ENCODE measurements at regions not wholly inside any gene's neighbourhood (a gene's known extent, or its start where the extent isn't known, plus 50 kb on each side); places are given as distances from the start of the nearest gene placed in this dataset.

GRCh38 chr1:98374098-98374497, 287.4 kb upstream of the SNX7 start:
- in situ Hi-C loops (cut with MboI; ENCODE audit: low pct_unique_long_range_greater_than_20kb, low sequenced_read_pairs, unreplicated experiment): no loop called here
- no peak for TF ChIP-seq CTCF (IDR thresholded peaks at IDR 0.05; ENCODE audit: extremely low read depth, insufficient read depth, missing control alignments)
- no peak for DNase-seq (ENCODE audit: low spot score)

GRCh38 chr1:98373056-98373455, 288.5 kb upstream of the SNX7 start:
- in situ Hi-C loops (cut with MboI; ENCODE audit: low pct_unique_long_range_greater_than_20kb, low sequenced_read_pairs, unreplicated experiment): no loop called here
- no peak for DNase-seq (ENCODE audit: low spot score)
- TF ChIP-seq CTCF (IDR thresholded peaks at IDR 0.05; ENCODE audit: extremely low read depth, insufficient read depth, missing control alignments): no peak

- no peak for TF ChIP-seq CTCF (IDR thresholded peaks at IDR 0.05; ENCODE audit: extremely low read depth, insufficient read depth, missing control alignments)
- no peak for DNase-seq (ENCODE audit: low spot score)
- in situ Hi-C loops (cut with MboI; ENCODE audit: low pct_unique_long_range_greater_than_20kb, low sequenced_read_pairs, unreplicated experiment): no loop called here
Measured at GRCh38 chr1:98371764-98372163, 289.8 kb upstream of the SNX7 start.

DNA sequence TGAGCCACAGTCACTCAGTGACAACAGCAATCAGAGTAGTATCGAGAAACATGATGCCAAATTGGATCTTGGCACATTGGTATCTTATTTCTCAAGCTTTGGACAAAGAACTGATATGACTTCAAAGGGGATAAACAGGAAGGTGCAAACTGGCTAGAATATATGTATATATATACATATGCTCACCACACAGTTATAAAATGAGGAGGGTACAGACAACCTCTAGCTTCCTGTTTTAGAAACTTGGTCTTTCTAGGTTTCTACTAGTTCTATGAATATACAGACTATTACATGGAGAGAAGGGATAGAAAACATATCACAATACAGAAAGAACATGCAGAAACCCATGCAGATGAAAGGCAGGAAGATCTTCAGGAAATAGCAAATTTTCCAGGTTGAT, 292.1 kb upstream of the SNX7 start:
- no peak for TF ChIP-seq CTCF (IDR thresholded peaks at IDR 0.05; ENCODE audit: extremely low read depth, insufficient read depth, missing control alignments)
- DNase-seq (ENCODE audit: low spot score): no peak
- in situ Hi-C loops (cut with MboI; ENCODE audit: low pct_unique_long_range_greater_than_20kb, low sequenced_read_pairs, unreplicated experiment): no loop called here

DNA sequence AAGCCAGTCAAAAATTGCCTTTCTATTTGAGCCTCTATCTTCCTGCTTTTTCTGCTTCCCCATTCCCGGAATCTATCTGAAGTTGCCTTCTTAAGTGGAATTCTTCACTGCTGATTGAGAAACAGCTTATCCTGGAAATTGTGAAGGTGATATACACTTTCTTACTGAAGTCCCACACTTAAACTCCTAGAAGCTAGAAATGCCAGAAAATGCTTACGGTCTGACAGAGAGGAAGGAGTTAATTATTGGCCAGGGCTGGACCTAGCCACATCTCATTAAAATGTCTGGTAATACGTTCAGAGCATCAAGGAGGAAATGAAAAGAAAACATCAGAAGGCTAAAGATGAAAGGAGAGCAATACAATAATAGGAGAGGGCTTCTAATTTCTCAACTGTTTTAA, 292.5 kb upstream of the SNX7 start:
- TF ChIP-seq CTCF (IDR thresholded peaks at IDR 0.05; ENCODE audit: extremely low read depth, insufficient read depth, missing control alignments): no peak
- DNase-seq (ENCODE audit: low spot score): no peak
- in situ Hi-C loops (cut with MboI; ENCODE audit: low pct_unique_long_range_greater_than_20kb, low sequenced_read_pairs, unreplicated experiment): no loop called here

DNA sequence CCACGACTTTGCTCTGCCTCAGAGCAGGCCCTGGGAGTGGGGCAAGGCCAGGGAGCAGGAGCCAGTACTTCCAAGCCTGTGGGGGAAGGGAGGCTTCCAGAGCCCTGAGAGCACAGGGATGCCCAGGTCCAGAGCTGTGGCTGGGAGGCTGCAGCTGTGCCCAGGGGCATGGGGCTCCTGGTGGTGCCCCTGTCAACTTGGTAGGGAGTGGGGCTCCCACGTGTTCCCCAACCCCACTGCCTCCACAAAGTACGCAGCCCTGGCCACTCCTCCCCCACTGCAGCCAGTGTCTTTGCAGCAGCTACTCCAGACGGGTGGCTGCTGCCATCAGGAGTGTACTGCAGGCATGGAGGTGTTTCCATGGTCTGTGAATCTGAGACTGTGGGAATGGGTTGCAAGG, 294.1 kb upstream of the SNX7 start:
- TF ChIP-seq CTCF (IDR thresholded peaks at IDR 0.05; ENCODE audit: extremely low read depth, insufficient read depth, missing control alignments): no peak
- in situ Hi-C loops (cut with MboI; ENCODE audit: low pct_unique_long_range_greater_than_20kb, low sequenced_read_pairs, unreplicated experiment): no loop called here
- DNase-seq (ENCODE audit: low spot score): no peak

- DNase-seq (ENCODE audit: low spot score): no peak
- in situ Hi-C loops (cut with MboI; ENCODE audit: low pct_unique_long_range_greater_than_20kb, low sequenced_read_pairs, unreplicated experiment): no loop called here
- TF ChIP-seq CTCF (IDR thresholded peaks at IDR 0.05; ENCODE audit: extremely low read depth, insufficient read depth, missing control alignments): no peak
Measured at GRCh38 chr1:98366343-98366742, 295.2 kb upstream of the SNX7 start.
